ENCODE measurements at regions not wholly inside any gene's neighbourhood (a gene's known extent, or its start where the extent isn't known, plus 50 kb on each side); places are given as distances from the start of the nearest gene placed in this dataset.
A peak's percentile ranks its signal among the peaks of the same experiment; 100 is the strongest.

DNA sequence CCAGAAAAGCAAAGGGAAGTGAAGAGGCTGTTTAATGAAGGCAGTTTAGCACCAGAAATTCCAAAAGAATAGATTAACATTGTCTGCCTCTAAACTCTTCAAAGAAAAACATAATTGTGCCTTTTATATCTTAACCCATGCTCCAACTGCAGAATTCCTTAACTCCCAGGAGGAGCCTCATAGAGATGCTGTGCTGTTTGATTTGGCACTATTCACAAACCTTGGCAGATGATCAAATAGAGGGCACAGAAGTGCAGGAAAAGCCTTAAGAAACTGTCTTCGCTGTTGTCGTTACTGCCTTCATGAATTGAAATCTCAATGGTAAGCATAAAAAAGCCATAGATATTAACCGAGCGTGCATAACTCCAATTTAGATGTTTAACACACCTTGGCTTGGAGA lies 124.1 kb upstream of the MPPED2 start:
- Histone ChIP-seq H3K4me1 (ENCODE audit: control insufficient read depth in 5 of 5, insufficient read depth in 5 of 5, low read length in 5 of 5) (peaks cover 0 to 6% (median 0%) of the 10 kb centered on the region in 5 donors), H3K36me3 (ENCODE audit: control insufficient read depth in 4 of 4, insufficient read depth in 4 of 4, low read length in 4 of 4) (no peaks in the 10 kb centered on the region), H3K9ac (ENCODE audit: insufficient read depth in 1 of 2, low read length in 2 of 2) (no peak overlapping the region), H3K27ac (ENCODE audit: low read depth in 1 of 2, low read length in 1 of 2) (no peak overlapping the region), H3K4me3 (no peak overlapping the region), H3K9me3 (ENCODE audit: control insufficient read depth in 4 of 4, insufficient read depth in 3 of 4, low read length in 3 of 4) (no peaks in the 10 kb centered on the region), H3K27me3 (ENCODE audit: control insufficient read depth in 3 of 3, insufficient read depth in 3 of 3, low read length in 2 of 3) (no peaks in the 10 kb centered on the region)
- WGBS, 2 donors = 44 to 78% methylated on average over 4 of the region's 4 CpGs
- DNase-seq (peak in 2 of 3 donors; percentile 29 to 40), ATAC-seq (ENCODE audit: insufficient read depth, low FRiP score) (no peak)
- TF ChIP-seq, protein P1, sequence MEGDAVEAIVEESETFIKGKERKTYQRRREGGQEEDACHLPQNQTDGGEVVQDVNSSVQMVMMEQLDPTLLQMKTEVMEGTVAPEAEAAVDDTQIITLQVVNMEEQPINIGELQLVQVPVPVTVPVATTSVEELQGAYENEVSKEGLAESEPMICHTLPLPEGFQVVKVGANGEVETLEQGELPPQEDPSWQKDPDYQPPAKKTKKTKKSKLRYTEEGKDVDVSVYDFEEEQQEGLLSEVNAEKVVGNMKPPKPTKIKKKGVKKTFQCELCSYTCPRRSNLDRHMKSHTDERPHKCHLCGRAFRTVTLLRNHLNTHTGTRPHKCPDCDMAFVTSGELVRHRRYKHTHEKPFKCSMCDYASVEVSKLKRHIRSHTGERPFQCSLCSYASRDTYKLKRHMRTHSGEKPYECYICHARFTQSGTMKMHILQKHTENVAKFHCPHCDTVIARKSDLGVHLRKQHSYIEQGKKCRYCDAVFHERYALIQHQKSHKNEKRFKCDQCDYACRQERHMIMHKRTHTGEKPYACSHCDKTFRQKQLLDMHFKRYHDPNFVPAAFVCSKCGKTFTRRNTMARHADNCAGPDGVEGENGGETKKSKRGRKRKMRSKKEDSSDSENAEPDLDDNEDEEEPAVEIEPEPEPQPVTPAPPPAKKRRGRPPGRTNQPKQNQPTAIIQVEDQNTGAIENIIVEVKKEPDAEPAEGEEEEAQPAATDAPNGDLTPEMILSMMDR (IDR thresholded peaks at IDR 0.05; ENCODE audit: control extremely low read depth, extremely low read depth) = no peak

DNA sequence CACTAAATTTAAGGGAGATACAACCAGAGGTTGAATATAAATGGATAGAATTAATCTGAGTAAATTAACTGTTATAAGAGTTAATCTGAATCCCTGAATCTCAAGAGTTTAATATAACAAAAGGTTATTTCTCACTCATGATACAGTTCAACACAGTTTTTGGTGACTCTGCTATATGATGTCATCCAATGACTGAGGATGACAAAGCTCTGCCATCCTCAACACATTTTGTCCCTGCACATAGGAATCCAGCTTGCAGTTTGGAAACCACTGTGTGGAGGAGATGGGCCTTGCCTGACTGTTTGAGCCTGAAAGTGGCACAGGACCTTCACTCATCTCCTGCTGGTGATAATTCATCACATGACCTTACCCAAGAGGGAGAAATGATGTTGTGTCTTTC lies 121.0 kb upstream of the MPPED2 start:
- Histone ChIP-seq H3K27me3 (ENCODE audit: control insufficient read depth in 3 of 3, insufficient read depth in 3 of 3, low read length in 2 of 3) (no peaks in the 10 kb centered on the region), H3K9me3 (ENCODE audit: control insufficient read depth in 4 of 4, insufficient read depth in 3 of 4, low read length in 3 of 4) (peaks cover 0 to 3% (median 0%) of the 10 kb centered on the region in 4 donors), H3K4me1 (ENCODE audit: control insufficient read depth in 5 of 5, insufficient read depth in 5 of 5, low read length in 5 of 5) (peaks cover 0 to 6% (median 0%) of the 10 kb centered on the region in 5 donors), H3K27ac (ENCODE audit: low read depth in 1 of 2, low read length in 1 of 2) (no peak overlapping the region), H3K36me3 (ENCODE audit: control insufficient read depth in 4 of 4, insufficient read depth in 4 of 4, low read length in 4 of 4) (no peaks in the 10 kb centered on the region), H3K9ac (ENCODE audit: insufficient read depth in 1 of 2, low read length in 2 of 2) (no peak overlapping the region), H3K4me3 (no peak overlapping the region)
- no peak for DNase-seq
- no peak for ATAC-seq (ENCODE audit: insufficient read depth, low FRiP score)
- TF ChIP-seq, protein P1 (IDR thresholded peaks at IDR 0.05; ENCODE audit: control extremely low read depth, extremely low read depth) = no peak

DNA sequence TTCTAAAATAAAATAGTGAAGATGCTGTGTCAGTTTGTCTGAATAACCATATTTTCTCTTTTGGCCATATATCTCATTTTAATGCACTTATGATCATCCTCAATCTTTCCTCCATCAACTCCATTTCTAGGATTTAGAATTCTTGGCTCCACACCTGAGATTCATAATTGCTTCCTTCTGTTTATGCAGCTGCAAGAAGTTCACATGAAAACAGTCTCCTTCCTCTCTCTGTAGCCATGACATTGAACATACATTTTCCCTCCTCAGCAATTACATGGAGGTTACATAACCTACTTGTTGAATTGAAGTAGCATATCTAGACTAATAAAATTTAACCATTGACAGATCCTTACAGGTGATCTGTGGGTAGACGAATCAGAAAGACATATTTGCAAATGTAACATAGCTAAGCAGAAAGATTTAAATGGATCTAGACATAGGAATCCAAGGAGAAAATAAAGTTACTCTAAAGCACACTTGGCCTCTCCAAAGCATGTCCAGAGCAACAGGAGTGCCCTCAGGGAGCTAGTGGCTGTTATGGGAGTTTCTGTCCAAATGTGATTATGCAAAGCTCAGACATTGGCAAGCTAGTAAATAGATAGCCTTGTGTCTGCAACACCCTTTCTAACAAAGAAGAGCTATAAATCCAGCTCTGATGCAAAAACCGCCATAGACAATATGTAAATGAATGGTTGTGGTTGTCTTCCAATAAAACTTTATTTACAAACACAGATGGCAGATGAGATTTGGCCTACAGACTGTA lies 119.9 kb upstream of the MPPED2 start:
- TF ChIP-seq, protein P1 (IDR thresholded peaks at IDR 0.05; ENCODE audit: control extremely low read depth, extremely low read depth) = no peak
- H3K4me1 ChIP-seq (ENCODE audit: control insufficient read depth in 5 of 5, insufficient read depth in 5 of 5, low read length in 5 of 5) = peaks cover 0 to 6% (median 0%) of the 10 kb centered on the region in 5 donors
- no peak overlapping the region for H3K27ac ChIP-seq (ENCODE audit: low read depth in 1 of 2, low read length in 1 of 2)
- H3K36me3 ChIP-seq (ENCODE audit: control insufficient read depth in 4 of 4, insufficient read depth in 4 of 4, low read length in 4 of 4) = no peaks in the 10 kb centered on the region
- H3K9ac ChIP-seq (ENCODE audit: insufficient read depth in 1 of 2, low read length in 2 of 2) = no peak overlapping the region
- no peak for ATAC-seq (ENCODE audit: insufficient read depth, low FRiP score)
- H3K27me3 ChIP-seq (ENCODE audit: control insufficient read depth in 3 of 3, insufficient read depth in 3 of 3, low read length in 2 of 3) = no peaks in the 10 kb centered on the region
- 82 to 83% methylated on average over 2 of the region's 2 CpGs for WGBS, 2 donors
- H3K9me3 ChIP-seq (ENCODE audit: control insufficient read depth in 4 of 4, insufficient read depth in 3 of 4, low read length in 3 of 4) = peaks cover 0 to 3% (median 0%) of the 10 kb centered on the region in 4 donors
- no peak overlapping the region for H3K4me3 ChIP-seq
- no peak for DNase-seq

DNA sequence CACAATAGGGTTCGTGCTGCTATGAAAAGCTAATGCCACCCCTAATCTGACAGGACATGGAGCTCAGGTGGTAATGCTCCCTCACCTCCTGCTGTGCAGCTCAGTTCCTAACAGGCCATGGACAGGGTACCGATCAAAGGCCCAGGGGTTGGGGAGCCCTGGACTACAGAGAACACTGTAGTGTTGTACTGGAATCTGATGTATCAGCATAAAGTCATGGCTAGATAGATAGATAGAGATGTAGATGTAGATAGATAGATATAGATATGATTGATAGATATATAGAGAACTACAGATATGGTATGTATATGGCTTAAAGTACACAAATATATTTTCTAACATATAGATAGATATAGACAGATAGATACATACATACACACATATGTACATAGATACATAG lies 112.3 kb upstream of the MPPED2 start:
- Histone ChIP-seq H3K27me3 (ENCODE audit: control insufficient read depth in 3 of 3, insufficient read depth in 3 of 3, low read length in 2 of 3) (no peaks in the 10 kb centered on the region), H3K4me3 (no peak overlapping the region), H3K4me1 (ENCODE audit: control insufficient read depth in 5 of 5, insufficient read depth in 5 of 5, low read length in 5 of 5) (no peaks in the 10 kb centered on the region), H3K36me3 (ENCODE audit: control insufficient read depth in 4 of 4, insufficient read depth in 4 of 4, low read length in 4 of 4) (no peaks in the 10 kb centered on the region), H3K9me3 (ENCODE audit: control insufficient read depth in 4 of 4, insufficient read depth in 3 of 4, low read length in 3 of 4) (no peaks in the 10 kb centered on the region), H3K9ac (ENCODE audit: insufficient read depth in 1 of 2, low read length in 2 of 2) (no peak overlapping the region), H3K27ac (ENCODE audit: low read depth in 1 of 2, low read length in 1 of 2) (no peak overlapping the region)
- DNase-seq (no peak), ATAC-seq (ENCODE audit: insufficient read depth, low FRiP score) (no peak)
- WGBS, 2 donors = 90 to 93% methylated on average over 2 of the region's 2 CpGs
- TF ChIP-seq, protein P1 (IDR thresholded peaks at IDR 0.05; ENCODE audit: control extremely low read depth, extremely low read depth) = no peak

Measured in lung (tissue), 11 donors.